Transverse colon (tissue), 4 donors: ENCODE measurements at regions not wholly inside any gene's neighbourhood (a gene's known extent, or its start where the extent isn't known, plus 50 kb on each side); places are given as distances from the start of the nearest gene placed in this dataset.

ENCODE experiments used
- DNase-seq: peaks from one replicate; pipeline ENCODE4 v3.0.0-alpha.2; 2019
- H3K27ac ChIP-seq, 4 donors: fragments of 200-600 bp; sonication (generic); 2 replicates each; pipeline ENCODE4 v1.5.1; 2016 to 2018; ENCODE audit warnings: inconsistent platforms in 4 of 4
- H3K27me3 ChIP-seq: fragments of 200-600 bp; sonication (generic); 2 replicates; pipeline ENCODE4 v1.5.1; 2017; ENCODE audit warnings: inconsistent platforms
- H3K36me3 ChIP-seq, 4 donors: fragments of 200-600 bp; sonication (generic); 2 replicates each; pipeline ENCODE4 v1.5.1; 2017 to 2019; ENCODE audit warnings: inconsistent platforms in 4 of 4
- H3K4me1 ChIP-seq, 4 donors: fragments of 200-600 bp; sonication (generic); 2 replicates each; pipeline ENCODE4 v1.5.1; 2017 to 2020; ENCODE audit warnings: inconsistent platforms in 4 of 4
- H3K4me3 ChIP-seq, 4 donors: fragments of 200-600 bp; sonication (generic); 1 replicate in 1 of 4; 2 replicates in 3 of 4; pipeline versions ENCODE4 v1.5.1 to v1.6.1; 2017 to 2019; ENCODE audit warnings: inconsistent platforms in 4 of 4
- H3K9me3 ChIP-seq, 2 donors: fragments of 200-600 bp; sonication (generic); 2 replicates each; pipeline ENCODE4 v1.5.1; 2017 to 2019; ENCODE audit warnings: inconsistent platforms in 2 of 2
- EP300 ChIP-seq: sonication (generic); formaldehyde crosslinking; IDR thresholded peaks from one replicate; pipeline ENCODE4 v1.6.1; 2017; ENCODE audit warnings: antibody characterized with exemption, low read depth
- POLR2A ChIP-seq: fragments of 450-650 bp; IDR thresholded peaks from one replicate; pipeline ENCODE4 v1.6.1; 2016; ENCODE audit warnings: antibody characterized with exemption, mild to moderate bottlenecking, moderate library complexity
- POLR2AphosphoS5 ChIP-seq, 3 donors: sonication (generic); formaldehyde crosslinking; IDR thresholded peaks; one replicate each; pipeline ENCODE4 v1.6.1; 2016; ENCODE audit warnings: antibody characterized with exemption in 3 of 3
- WGBS, 2 donors: methylation state at CpG; one replicate each; pipeline ENCODE4 v1.1.5; 2018; ENCODE audit warnings: low coverage in 1 of 2; 5-methylcytosine and 5-hydroxymethylcytosine counted together
- in situ Hi-C, 4 donors: fragments of 200-750 bp; cut with MboI; loops; one replicate each; pipeline versions ENCODE4 v1.15.0 to v1.15.1; 2017; ENCODE audit warnings: low sequenced_read_pairs in 3 of 4, low pct_ligation_motif_present in 1 of 4, low pct_unique_long_range_greater_than_20kb in 1 of 4
- intact Hi-C: fragments of 100-400 bp; cut with DNase I; formaldehyde crosslinking; loops from one replicate; pipeline ENCODE4 v1.15.1; 2023; ENCODE audit warnings: low total_unique reads
- TF ChIP-seq, protein P1 (sequence below), 5 experiments: fragments of 200-600 bp in 3 of 5; fragments of 450-650 bp in 2 of 5; sonication (generic) in 3 of 5; IDR thresholded peaks; 1 replicate in 2 of 5; 2 replicates in 3 of 5; pipeline ENCODE4 v1.5.1; 2016 to 2017; ENCODE audit warnings: antibody characterized with exemption in 5 of 5, inconsistent platforms in 3 of 5, mild to moderate bottlenecking in 2 of 5, moderate library complexity in 1 of 5

DNA sequence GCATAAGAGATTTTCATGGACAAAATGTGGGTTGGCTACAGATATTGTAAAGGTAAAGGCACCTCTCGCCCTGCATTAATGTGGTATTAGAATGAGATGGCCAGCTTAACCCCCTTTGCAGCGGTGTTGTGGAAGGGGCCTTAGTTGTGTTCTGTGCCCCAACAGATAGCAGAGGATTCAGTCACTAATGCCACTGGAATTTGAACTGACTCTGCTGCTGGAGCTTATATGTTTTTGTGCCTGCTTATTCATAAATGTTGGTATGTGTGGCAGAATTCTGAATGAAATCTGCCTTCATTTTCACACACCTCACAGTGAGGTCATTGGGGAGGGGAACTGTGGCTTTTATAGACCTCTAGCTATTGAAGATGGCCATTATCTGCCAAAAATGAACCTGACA, 90.7 kb upstream of the ITGA6 start:
- Histone ChIP-seq H3K4me1 (peaks cover 22 to 65% (median 39%) of the 10 kb centered on the region in 4 donors), H3K27ac (peak overlapping the region; percentile 73 to 87 (median 82))
- 0 to 41% methylated on average over 1 to 2 of the region's 2 CpGs for WGBS, 2 donors

DNA sequence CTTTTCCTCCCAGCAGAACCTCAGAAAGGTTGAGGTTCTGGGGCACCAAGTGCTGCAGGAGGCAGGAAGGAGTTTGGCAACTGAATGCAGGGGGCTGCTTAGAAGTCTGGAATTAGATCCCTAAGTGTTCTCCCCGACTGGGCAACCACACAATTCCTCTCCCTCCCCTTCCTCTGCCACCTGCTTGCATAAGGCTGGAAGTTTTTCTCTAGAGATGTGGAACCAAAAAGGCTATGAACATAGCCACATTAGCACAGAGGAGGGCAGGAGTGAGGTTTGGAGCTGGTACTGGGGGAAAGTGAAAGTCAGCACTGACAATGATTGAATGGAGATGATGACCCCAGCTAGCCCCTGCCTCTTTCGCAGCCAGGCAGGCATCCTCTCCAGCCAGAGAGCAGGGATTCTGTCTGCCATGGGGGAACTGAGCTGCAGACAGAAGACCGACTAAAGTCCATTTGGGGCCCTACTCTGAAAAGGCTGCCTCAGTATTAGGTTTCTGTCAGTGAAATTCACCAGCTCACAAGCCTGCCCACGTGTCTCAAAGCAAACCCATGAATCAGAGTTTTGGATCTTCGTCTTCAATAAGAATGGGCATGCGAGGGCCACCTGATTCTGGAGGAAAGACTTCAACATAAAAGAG, 87.9 kb upstream of the ITGA6 start:
- DNase-seq = no peak
- WGBS, 2 donors = 17 to 23% methylated on average over 2 to 6 of the region's 6 CpGs
- Histone ChIP-seq H3K9me3 (peaks cover 0 to 4% of the 10 kb centered on the region in 2 donors), H3K27ac (peak overlapping the region; percentile 76 to 88 (median 84)), H3K27me3 (no peaks in the 10 kb centered on the region), H3K4me3 (no peak overlapping the region), H3K36me3 (no peaks in the 10 kb centered on the region), H3K4me1 (peaks cover 22 to 72% (median 48%) of the 10 kb centered on the region in 4 donors)
- no peak for TF ChIP-seq EP300
- TF ChIP-seq POLR2A = no peak
- no peak for TF ChIP-seq POLR2AphosphoS5 (IDR thresholded peaks at IDR 0.05)
- in situ Hi-C loops (loop anchor here in 1 of 4 donors (10.0 kb wide), 1 partner anchor 115 kb away; no protein-coding TSS in a partner anchor), intact Hi-C loops (no loop called here)

More for the DNA sequence above, 90.7 kb upstream of the ITGA6 start:
- in situ Hi-C loops (no loop called here), intact Hi-C loops (no loop called here)
- Histone ChIP-seq H3K36me3 (no peaks in the 10 kb centered on the region), H3K9me3 (no peaks in the 10 kb centered on the region), H3K4me3 (no peak overlapping the region), H3K27me3 (no peaks in the 10 kb centered on the region)
- TF ChIP-seq, protein P1, sequence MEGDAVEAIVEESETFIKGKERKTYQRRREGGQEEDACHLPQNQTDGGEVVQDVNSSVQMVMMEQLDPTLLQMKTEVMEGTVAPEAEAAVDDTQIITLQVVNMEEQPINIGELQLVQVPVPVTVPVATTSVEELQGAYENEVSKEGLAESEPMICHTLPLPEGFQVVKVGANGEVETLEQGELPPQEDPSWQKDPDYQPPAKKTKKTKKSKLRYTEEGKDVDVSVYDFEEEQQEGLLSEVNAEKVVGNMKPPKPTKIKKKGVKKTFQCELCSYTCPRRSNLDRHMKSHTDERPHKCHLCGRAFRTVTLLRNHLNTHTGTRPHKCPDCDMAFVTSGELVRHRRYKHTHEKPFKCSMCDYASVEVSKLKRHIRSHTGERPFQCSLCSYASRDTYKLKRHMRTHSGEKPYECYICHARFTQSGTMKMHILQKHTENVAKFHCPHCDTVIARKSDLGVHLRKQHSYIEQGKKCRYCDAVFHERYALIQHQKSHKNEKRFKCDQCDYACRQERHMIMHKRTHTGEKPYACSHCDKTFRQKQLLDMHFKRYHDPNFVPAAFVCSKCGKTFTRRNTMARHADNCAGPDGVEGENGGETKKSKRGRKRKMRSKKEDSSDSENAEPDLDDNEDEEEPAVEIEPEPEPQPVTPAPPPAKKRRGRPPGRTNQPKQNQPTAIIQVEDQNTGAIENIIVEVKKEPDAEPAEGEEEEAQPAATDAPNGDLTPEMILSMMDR (IDR thresholded peaks at IDR 0.05) = no peak
- no peak for TF ChIP-seq POLR2AphosphoS5 (IDR thresholded peaks at IDR 0.05)
- no peak for TF ChIP-seq POLR2A
- TF ChIP-seq EP300 = no peak
- no peak for DNase-seq

DNA sequence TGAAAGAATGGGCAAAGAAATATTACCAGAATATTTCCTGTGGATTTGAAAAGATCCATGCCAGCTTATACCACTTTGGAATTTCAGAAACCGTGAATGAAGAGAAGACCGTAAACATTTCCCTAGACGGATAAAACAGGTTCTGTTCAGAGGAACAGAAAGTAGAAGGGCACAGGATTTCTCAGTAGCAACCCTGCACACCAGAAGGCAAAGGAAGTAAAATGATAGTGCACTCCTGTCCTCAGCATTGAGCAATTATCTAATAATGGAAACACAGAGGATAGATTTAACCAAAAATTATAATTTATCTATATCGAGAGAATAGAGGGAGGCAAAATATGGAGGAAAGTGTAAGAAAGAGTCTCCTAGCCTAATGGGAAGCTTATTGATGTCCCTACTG, 87.0 kb upstream of the ITGA6 start:
- in situ Hi-C loops (loop anchor here in 1 of 4 donors (10.0 kb wide), 1 partner anchor 114 kb away; no protein-coding TSS in a partner anchor), intact Hi-C loops (no loop called here)
- no peak for DNase-seq
- no peaks in the 10 kb centered on the region for H3K27me3 ChIP-seq
- TF ChIP-seq EP300 (no peak), POLR2A (no peak), POLR2AphosphoS5 (IDR thresholded peaks at IDR 0.05) (no peak)
- TF ChIP-seq, protein P1 (IDR thresholded peaks at IDR 0.05) = no peak
- peaks cover 0 to 4% of the 10 kb centered on the region in 2 donors for H3K9me3 ChIP-seq
- H3K36me3 ChIP-seq = no peaks in the 10 kb centered on the region
- WGBS, 2 donors = 11 to 21% methylated on average over 4 of the region's 4 CpGs
- peak overlapping the region; percentile 76 to 88 (median 84) for H3K27ac ChIP-seq
- H3K4me3 ChIP-seq = peak overlapping the region in 1 of 4 donors; percentile 23
- peaks cover 22 to 64% (median 44%) of the 10 kb centered on the region in 4 donors for H3K4me1 ChIP-seq

DNA sequence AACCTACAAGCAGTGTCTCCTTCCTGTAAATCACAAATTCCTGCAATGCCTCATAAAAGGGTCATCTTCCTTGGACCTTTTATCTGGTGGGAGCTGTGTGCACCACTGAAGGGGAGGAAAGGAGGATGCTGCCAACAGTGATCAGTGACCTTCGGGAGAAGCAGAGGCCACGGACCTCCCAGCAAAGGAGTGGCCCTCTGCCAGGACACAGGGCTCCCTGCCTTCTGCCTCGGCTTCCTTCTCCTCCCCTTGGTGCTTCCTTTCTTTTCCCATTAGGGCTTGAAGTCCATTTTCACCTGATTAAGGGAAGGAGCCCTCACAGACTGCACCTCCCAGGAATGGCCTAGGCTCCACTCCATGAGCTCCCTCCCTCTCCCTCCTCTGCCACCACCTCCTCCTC, 85.3 kb upstream of the ITGA6 start:
- Histone ChIP-seq H3K36me3 (no peaks in the 10 kb centered on the region), H3K4me1 (peaks cover 20 to 56% (median 34%) of the 10 kb centered on the region in 4 donors), H3K4me3 (no peak overlapping the region), H3K27me3 (no peaks in the 10 kb centered on the region), H3K27ac (peak overlapping the region; percentile 76 to 88 (median 84)), H3K9me3 (peaks cover 0 to 4% of the 10 kb centered on the region in 2 donors)
- DNase-seq = peak; percentile 30
- intact Hi-C loops (no loop called here), in situ Hi-C loops (loop anchor here in 1 of 4 donors (10.0 kb wide), 1 partner anchor 113 kb away; no protein-coding TSS in a partner anchor)
- 23 to 43% methylated on average over 1 to 3 of the region's 3 CpGs for WGBS, 2 donors
- TF ChIP-seq EP300 (no peak), POLR2AphosphoS5 (IDR thresholded peaks at IDR 0.05) (no peak), POLR2A (no peak)
- TF ChIP-seq, protein P1 (IDR thresholded peaks at IDR 0.05) = no peak
